ENCODE measurements at regions not wholly inside any gene's neighbourhood (a gene's known extent, or its start where the extent isn't known, plus 50 kb on each side); places are given as distances from the start of the nearest gene placed in this dataset.

DNA sequence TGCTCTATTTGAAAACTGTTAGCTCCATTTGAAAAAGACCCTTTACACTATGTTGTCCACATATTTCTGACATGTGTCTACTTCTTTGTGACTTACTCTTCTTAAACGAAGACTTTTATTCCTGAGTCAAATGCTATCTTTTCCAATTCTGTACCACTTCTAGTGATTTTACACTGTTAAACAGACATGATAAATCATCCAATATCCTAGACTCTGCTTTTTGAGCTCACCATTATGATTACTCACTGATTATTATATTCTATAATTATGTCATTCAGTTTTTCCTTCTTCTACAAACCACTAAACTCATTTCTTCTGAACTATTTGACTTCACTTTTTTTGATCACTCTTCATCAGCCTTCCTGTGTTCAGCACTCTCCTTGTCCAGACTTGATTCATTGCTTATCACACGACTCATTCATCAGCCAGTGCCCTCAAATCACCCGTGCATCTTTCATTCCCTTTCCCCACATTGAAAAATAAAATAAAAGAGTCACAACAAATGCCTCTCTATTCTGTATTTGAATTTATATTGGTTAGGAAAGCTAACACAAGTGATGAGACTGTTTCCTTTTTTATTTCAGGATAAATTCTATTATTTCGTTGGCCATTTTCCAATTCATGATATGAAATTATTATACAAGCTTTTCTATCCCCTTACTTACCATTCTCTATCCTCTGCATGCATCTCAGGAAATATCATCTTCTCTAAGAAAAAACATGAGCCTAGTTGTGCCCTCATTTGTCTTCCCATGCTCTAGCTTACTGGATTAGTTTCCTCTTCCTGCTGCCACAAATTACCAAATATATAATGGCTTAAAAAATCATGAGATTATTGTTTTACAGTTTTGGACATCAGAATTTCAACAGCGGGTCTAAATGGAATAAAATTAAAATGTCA is 1482.1 kb upstream of the MIR17HG start:
- H3K27ac Mint-ChIP-seq, result no peak overlapping the region
- no peaks in the 10 kb centered on the region for H3K9me3 Mint-ChIP-seq
- ATAC-seq, result no peak
- CTCF ChIA-PET, result no interaction called here
- no peak for DNase-seq (ENCODE audit: low spot score)
- no peaks in the 10 kb centered on the region for H3K36me3 Mint-ChIP-seq
- H3K27me3 Mint-ChIP-seq (ENCODE audit: low read depth), result no peaks in the 10 kb centered on the region
- POLR2A ChIA-PET, result no interaction called here
- no peaks in the 10 kb centered on the region for H3K4me1 Mint-ChIP-seq
- TF ChIP-seq, protein P1, sequence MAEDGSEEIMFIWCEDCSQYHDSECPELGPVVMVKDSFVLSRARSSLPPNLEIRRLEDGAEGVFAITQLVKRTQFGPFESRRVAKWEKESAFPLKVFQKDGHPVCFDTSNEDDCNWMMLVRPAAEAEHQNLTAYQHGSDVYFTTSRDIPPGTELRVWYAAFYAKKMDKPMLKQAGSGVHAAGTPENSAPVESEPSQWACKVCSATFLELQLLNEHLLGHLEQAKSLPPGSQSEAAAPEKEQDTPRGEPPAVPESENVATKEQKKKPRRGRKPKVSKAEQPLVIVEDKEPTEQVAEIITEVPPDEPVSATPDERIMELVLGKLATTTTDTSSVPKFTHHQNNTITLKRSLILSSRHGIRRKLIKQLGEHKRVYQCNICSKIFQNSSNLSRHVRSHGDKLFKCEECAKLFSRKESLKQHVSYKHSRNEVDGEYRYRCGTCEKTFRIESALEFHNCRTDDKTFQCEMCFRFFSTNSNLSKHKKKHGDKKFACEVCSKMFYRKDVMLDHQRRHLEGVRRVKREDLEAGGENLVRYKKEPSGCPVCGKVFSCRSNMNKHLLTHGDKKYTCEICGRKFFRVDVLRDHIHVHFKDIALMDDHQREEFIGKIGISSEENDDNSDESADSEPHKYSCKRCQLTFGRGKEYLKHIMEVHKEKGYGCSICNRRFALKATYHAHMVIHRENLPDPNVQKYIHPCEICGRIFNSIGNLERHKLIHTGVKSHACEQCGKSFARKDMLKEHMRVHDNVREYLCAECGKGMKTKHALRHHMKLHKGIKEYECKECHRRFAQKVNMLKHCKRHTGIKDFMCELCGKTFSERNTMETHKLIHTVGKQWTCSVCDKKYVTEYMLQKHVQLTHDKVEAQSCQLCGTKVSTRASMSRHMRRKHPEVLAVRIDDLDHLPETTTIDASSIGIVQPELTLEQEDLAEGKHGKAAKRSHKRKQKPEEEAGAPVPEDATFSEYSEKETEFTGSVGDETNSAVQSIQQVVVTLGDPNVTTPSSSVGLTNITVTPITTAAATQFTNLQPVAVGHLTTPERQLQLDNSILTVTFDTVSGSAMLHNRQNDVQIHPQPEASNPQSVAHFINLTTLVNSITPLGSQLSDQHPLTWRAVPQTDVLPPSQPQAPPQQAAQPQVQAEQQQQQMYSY (CRISPR knock-in tag; IDR thresholded peaks at IDR 0.05), result no peak
- TF ChIP-seq CBFB (CRISPR knock-in tag; IDR thresholded peaks at IDR 0.05; ENCODE audit: low read depth), result no peak
- TF ChIP-seq, protein P2, sequence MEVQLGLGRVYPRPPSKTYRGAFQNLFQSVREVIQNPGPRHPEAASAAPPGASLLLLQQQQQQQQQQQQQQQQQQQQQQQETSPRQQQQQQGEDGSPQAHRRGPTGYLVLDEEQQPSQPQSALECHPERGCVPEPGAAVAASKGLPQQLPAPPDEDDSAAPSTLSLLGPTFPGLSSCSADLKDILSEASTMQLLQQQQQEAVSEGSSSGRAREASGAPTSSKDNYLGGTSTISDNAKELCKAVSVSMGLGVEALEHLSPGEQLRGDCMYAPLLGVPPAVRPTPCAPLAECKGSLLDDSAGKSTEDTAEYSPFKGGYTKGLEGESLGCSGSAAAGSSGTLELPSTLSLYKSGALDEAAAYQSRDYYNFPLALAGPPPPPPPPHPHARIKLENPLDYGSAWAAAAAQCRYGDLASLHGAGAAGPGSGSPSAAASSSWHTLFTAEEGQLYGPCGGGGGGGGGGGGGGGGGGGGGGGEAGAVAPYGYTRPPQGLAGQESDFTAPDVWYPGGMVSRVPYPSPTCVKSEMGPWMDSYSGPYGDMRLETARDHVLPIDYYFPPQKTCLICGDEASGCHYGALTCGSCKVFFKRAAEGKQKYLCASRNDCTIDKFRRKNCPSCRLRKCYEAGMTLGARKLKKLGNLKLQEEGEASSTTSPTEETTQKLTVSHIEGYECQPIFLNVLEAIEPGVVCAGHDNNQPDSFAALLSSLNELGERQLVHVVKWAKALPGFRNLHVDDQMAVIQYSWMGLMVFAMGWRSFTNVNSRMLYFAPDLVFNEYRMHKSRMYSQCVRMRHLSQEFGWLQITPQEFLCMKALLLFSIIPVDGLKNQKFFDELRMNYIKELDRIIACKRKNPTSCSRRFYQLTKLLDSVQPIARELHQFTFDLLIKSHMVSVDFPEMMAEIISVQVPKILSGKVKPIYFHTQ (CRISPR knock-in tag; IDR thresholded peaks at IDR 0.05), result no peak
- TF ChIP-seq, protein P3, sequence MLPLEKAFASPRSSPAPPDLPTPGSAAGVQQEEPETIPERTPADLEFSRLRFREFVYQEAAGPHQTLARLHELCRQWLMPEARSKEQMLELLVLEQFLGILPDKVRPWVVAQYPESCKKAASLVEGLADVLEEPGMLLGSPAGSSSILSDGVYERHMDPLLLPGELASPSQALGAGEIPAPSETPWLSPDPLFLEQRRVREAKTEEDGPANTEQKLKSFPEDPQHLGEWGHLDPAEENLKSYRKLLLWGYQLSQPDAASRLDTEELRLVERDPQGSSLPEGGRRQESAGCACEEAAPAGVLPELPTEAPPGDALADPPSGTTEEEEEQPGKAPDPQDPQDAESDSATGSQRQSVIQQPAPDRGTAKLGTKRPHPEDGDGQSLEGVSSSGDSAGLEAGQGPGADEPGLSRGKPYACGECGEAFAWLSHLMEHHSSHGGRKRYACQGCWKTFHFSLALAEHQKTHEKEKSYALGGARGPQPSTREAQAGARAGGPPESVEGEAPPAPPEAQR (CRISPR knock-in tag; IDR thresholded peaks at IDR 0.05), result no peak
- no peak for TF ChIP-seq MYBL2 (CRISPR knock-in tag; IDR thresholded peaks at IDR 0.05)
- no peak for TF ChIP-seq GRHL2 (CRISPR knock-in tag; IDR thresholded peaks at IDR 0.05; ENCODE audit: insufficient replicate concordance, severe bottlenecking)
- no peak for TF ChIP-seq ZMAT4 (CRISPR knock-in tag; IDR thresholded peaks at IDR 0.05)
- no peak for TF ChIP-seq NR2C2 (CRISPR knock-in tag; IDR thresholded peaks at IDR 0.05)
- TF ChIP-seq NFYB (CRISPR knock-in tag; conservative IDR thresholded peaks at IDR 0.05; ENCODE audit: low read depth), result no peak
- TF ChIP-seq ZNF281 (CRISPR knock-in tag; IDR thresholded peaks at IDR 0.05), result no peak
- TF ChIP-seq, protein P4, sequence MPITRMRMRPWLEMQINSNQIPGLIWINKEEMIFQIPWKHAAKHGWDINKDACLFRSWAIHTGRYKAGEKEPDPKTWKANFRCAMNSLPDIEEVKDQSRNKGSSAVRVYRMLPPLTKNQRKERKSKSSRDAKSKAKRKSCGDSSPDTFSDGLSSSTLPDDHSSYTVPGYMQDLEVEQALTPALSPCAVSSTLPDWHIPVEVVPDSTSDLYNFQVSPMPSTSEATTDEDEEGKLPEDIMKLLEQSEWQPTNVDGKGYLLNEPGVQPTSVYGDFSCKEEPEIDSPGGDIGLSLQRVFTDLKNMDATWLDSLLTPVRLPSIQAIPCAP (CRISPR knock-in tag; IDR thresholded peaks at IDR 0.05), result no peak
- TF ChIP-seq MLX (CRISPR knock-in tag; IDR thresholded peaks at IDR 0.05), result no peak
- no peak for TF ChIP-seq EMX1 (CRISPR knock-in tag; IDR thresholded peaks at IDR 0.05)
- TF ChIP-seq TEAD1 (CRISPR knock-in tag; IDR thresholded peaks at IDR 0.05), result no peak
- no peak for TF ChIP-seq JAZF1 (CRISPR knock-in tag; IDR thresholded peaks at IDR 0.05)
- no peak for TF ChIP-seq NR3C1 (CRISPR knock-in tag; conservative IDR thresholded peaks at IDR 0.05; ENCODE audit: low read depth)
- TF ChIP-seq SMAD4 (CRISPR knock-in tag; IDR thresholded peaks at IDR 0.05), result no peak
- no peak for TF ChIP-seq SP1 (CRISPR knock-in tag; conservative IDR thresholded peaks at IDR 0.05)
- no peak for TF ChIP-seq TCF7 (CRISPR knock-in tag; IDR thresholded peaks at IDR 0.05; ENCODE audit: low read depth)
- H3K4me3 Mint-ChIP-seq, result no peak overlapping the region
